K562 (cell line): ENCODE measurements at regions not wholly inside any gene's neighbourhood (a gene's known extent, or its start where the extent isn't known, plus 50 kb on each side); places are given as distances from the start of the nearest gene placed in this dataset.

Experiments used
- E2F3 ChIP-seq: fragments of 250-450 bp; sonication (Bioruptor Pico); IDR thresholded peaks from 2 replicates; pipeline ENCODE4 v1.4.0; 2020; ENCODE audit warnings: mild to moderate bottlenecking
- GABPB2 ChIP-seq: fragments of 250-450 bp; sonication (Bioruptor Pico); conservative IDR thresholded peaks from 2 replicates; pipeline ENCODE4 v1.5.1; 2021; ENCODE audit warnings: mild to moderate bottlenecking
- HDAC6 ChIP-seq: IDR thresholded peaks from 2 replicates; pipeline ENCODE4 v1.6.1; 2012; ENCODE audit warnings: low read depth, mild to moderate bottlenecking, control low read depth, inconsistent platforms, low read length, moderate library complexity
- HMG20B ChIP-seq: fragments of 250-450 bp; sonication (Bioruptor Pico); IDR thresholded peaks from 2 replicates; pipeline ENCODE4 v1.5.0; 2021; ENCODE audit warnings: mild to moderate bottlenecking
- NR2C2 ChIP-seq, 2 experiments: fragments of 200-800 bp in 1 of 2; sonication (Bioruptor generic) in 1 of 2; sonication (generic) in 1 of 2; formaldehyde crosslinking in 1 of 2; IDR thresholded peaks; 2 replicates each; pipeline versions ENCODE4 v1.6.1 to v1.8.0; 2016 to 2022; ENCODE audit warnings: mild to moderate bottlenecking in 1 of 2, missing compliant biosample characterization in 1 of 2, missing genetic modification characterization in 1 of 2, missing genetic modification reagents in 1 of 2
- RAD21 ChIP-seq, 2 experiments: fragments of 250-450 bp in 1 of 2; fragments of 450-650 bp in 1 of 2; sonication (Bioruptor Pico) in 1 of 2; formaldehyde crosslinking in 1 of 2; IDR thresholded peaks in 1 of 2; conservative IDR thresholded peaks in 1 of 2; 2 replicates each; pipeline versions ENCODE4 v1.4.0 to v1.8.0; 2020 to 2022; ENCODE audit warnings: mild to moderate bottlenecking in 2 of 2, moderate library complexity in 1 of 2
- TF ChIP-seq, protein P1 (sequence below): sonication (generic); formaldehyde crosslinking; IDR thresholded peaks from 2 replicates; pipeline ENCODE4 v1.8.1; 2023; ENCODE audit warnings: missing genetic modification reagents, mild to moderate bottlenecking, borderline replicate concordance
- TF ChIP-seq, protein P2 (sequence below), 2 experiments: fragments of 150-350 bp in 1 of 2; IDR thresholded peaks; 2 replicates each; pipeline ENCODE4 v1.6.1; 2012 to 2016; ENCODE audit warnings: low read depth in 2 of 2, low read length in 2 of 2, mild to moderate bottlenecking in 1 of 2, moderate library complexity in 1 of 2
- TF ChIP-seq, protein P3 (sequence below): sonication (generic); formaldehyde crosslinking; IDR thresholded peaks from 2 replicates; pipeline ENCODE4 v1.5.0; 2020; ENCODE audit warnings: missing genetic modification reagents

DNA sequence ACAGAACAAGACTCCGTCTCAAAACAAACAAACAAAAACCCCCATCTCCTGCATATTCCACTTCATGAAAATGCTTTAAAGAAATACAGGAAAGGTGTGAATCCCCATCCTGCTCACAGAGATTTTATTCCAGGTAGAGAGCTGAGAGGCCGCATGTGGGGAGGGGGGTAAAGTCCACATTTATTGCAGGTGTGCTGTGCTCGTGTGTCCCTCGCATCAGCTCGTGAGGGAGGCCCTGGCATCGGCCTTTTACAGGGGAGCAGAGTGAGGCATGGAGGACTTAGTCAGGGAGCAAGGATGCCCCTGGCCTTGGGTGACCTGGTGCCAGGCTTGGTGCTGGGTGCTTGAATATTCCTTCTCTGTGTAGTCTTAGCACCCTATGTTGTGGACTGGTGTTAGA, 413.5 kb upstream of the C2CD4B start (continued):
- TF ChIP-seq, protein P1, sequence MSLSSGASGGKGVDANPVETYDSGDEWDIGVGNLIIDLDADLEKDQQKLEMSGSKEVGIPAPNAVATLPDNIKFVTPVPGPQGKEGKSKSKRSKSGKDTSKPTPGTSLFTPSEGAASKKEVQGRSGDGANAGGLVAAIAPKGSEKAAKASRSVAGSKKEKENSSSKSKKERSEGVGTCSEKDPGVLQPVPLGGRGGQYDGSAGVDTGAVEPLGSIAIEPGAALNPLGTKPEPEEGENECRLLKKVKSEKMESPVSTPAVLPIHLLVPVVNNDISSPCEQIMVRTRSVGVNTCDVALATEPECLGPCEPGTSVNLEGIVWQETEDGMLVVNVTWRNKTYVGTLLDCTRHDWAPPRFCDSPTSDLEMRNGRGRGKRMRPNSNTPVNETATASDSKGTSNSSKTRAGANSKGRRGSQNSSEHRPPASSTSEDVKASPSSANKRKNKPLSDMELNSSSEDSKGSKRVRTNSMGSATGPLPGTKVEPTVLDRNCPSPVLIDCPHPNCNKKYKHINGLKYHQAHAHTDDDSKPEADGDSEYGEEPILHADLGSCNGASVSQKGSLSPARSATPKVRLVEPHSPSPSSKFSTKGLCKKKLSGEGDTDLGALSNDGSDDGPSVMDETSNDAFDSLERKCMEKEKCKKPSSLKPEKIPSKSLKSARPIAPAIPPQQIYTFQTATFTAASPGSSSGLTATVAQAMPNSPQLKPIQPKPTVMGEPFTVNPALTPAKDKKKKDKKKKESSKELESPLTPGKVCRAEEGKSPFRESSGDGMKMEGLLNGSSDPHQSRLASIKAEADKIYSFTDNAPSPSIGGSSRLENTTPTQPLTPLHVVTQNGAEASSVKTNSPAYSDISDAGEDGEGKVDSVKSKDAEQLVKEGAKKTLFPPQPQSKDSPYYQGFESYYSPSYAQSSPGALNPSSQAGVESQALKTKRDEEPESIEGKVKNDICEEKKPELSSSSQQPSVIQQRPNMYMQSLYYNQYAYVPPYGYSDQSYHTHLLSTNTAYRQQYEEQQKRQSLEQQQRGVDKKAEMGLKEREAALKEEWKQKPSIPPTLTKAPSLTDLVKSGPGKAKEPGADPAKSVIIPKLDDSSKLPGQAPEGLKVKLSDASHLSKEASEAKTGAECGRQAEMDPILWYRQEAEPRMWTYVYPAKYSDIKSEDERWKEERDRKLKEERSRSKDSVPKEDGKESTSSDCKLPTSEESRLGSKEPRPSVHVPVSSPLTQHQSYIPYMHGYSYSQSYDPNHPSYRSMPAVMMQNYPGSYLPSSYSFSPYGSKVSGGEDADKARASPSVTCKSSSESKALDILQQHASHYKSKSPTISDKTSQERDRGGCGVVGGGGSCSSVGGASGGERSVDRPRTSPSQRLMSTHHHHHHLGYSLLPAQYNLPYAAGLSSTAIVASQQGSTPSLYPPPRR (CRISPR knock-in tag): no peak
- no peak for TF ChIP-seq GABPB2 (CRISPR knock-in tag)
- TF ChIP-seq HDAC6: no peak
- no peak for TF ChIP-seq E2F3 (CRISPR knock-in tag)
- no peak for TF ChIP-seq HMG20B (CRISPR knock-in tag)
- TF ChIP-seq RAD21 (CRISPR knock-in tag; conservative IDR thresholded peaks at IDR 0.05 in 1 of 2, IDR thresholded peaks at IDR 0.05 in 1 of 2): no peak
- TF ChIP-seq, protein P2, sequence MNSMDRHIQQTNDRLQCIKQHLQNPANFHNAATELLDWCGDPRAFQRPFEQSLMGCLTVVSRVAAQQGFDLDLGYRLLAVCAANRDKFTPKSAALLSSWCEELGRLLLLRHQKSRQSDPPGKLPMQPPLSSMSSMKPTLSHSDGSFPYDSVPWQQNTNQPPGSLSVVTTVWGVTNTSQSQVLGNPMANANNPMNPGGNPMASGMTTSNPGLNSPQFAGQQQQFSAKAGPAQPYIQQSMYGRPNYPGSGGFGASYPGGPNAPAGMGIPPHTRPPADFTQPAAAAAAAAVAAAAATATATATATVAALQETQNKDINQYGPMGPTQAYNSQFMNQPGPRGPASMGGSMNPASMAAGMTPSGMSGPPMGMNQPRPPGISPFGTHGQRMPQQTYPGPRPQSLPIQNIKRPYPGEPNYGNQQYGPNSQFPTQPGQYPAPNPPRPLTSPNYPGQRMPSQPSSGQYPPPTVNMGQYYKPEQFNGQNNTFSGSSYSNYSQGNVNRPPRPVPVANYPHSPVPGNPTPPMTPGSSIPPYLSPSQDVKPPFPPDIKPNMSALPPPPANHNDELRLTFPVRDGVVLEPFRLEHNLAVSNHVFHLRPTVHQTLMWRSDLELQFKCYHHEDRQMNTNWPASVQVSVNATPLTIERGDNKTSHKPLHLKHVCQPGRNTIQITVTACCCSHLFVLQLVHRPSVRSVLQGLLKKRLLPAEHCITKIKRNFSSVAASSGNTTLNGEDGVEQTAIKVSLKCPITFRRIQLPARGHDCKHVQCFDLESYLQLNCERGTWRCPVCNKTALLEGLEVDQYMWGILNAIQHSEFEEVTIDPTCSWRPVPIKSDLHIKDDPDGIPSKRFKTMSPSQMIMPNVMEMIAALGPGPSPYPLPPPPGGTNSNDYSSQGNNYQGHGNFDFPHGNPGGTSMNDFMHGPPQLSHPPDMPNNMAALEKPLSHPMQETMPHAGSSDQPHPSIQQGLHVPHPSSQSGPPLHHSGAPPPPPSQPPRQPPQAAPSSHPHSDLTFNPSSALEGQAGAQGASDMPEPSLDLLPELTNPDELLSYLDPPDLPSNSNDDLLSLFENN (IDR thresholded peaks at IDR 0.05; ENCODE audit: low read depth in 2 of 2, low read length in 2 of 2): no peak
- no peak for TF ChIP-seq NR2C2 (CRISPR knock-in tag; IDR thresholded peaks at IDR 0.05)
- no peak for TF ChIP-seq NR2C2 (tag; IDR thresholded peaks at IDR 0.05)
- TF ChIP-seq, protein P3, sequence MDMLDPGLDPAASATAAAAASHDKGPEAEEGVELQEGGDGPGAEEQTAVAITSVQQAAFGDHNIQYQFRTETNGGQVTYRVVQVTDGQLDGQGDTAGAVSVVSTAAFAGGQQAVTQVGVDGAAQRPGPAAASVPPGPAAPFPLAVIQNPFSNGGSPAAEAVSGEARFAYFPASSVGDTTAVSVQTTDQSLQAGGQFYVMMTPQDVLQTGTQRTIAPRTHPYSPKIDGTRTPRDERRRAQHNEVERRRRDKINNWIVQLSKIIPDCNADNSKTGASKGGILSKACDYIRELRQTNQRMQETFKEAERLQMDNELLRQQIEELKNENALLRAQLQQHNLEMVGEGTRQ (CRISPR knock-in tag): no peak
